Stromal cell of bone marrow (primary cell): ENCODE measurements at regions not wholly inside any gene's neighbourhood (a gene's known extent, or its start where the extent isn't known, plus 50 kb on each side); places are given as distances from the start of the nearest gene placed in this dataset.
A peak's percentile ranks its signal among the peaks of the same experiment; 100 is the strongest.

Source experiments
- DNase-seq: peaks from one replicate; pipeline ENCODE4 v3.0.0-alpha.2; 2012; ENCODE audit warnings: low read depth

- DNase-seq: no peak
Measured at GRCh38 chr11:88448131-88448670, 110.7 kb upstream of the CTSC start.

- no peak for DNase-seq
Measured at GRCh38 chr11:88447281-88447680, 109.7 kb upstream of the CTSC start.

- no peak for DNase-seq
Measured at GRCh38 chr11:88439356-88439755, 101.8 kb upstream of the CTSC start.

GRCh38 chr11:88438721-88439120 lies 101.2 kb upstream of the CTSC start:
- DNase-seq: no peak

GRCh38 chr11:88435415-88435814 lies 97.9 kb upstream of the CTSC start:
- DNase-seq: no peak

- no peak for DNase-seq
Measured at GRCh38 chr11:88434333-88434976, 96.9 kb upstream of the CTSC start.

GRCh38 chr11:88433536-88434230 lies 96.1 kb upstream of the CTSC start:
- DNase-seq: no peak

GRCh38 chr11:88431675-88432341 lies 94.3 kb upstream of the CTSC start:
- no peak for DNase-seq

- no peak for DNase-seq
Measured at GRCh38 chr11:88428959-88429358, 91.4 kb upstream of the CTSC start.

GRCh38 chr11:88427719-88428118 lies 90.2 kb upstream of the CTSC start:
- DNase-seq: no peak

- no peak for DNase-seq
Measured at GRCh38 chr11:88424881-88425280, 87.3 kb upstream of the CTSC start.

- DNase-seq: no peak
Measured at GRCh38 chr11:88421530-88421929, 84.0 kb upstream of the CTSC start.

GRCh38 chr11:88420165-88420791 lies 82.7 kb upstream of the CTSC start:
- DNase-seq: peak; percentile 67

- DNase-seq: no peak
Measured at GRCh38 chr11:88418508-88418907, 81.0 kb upstream of the CTSC start.

- DNase-seq: no peak
Measured at GRCh38 chr11:88415495-88415894, 78.0 kb upstream of the CTSC start.

- no peak for DNase-seq
Measured at GRCh38 chr11:88414981-88415413, 77.5 kb upstream of the CTSC start.

GRCh38 chr11:88414385-88414861 lies 76.9 kb upstream of the CTSC start:
- no peak for DNase-seq

GRCh38 chr11:88411265-88411664 lies 73.7 kb upstream of the CTSC start:
- peak; percentile 69 for DNase-seq

GRCh38 chr11:88410656-88411055 lies 73.1 kb upstream of the CTSC start:
- DNase-seq: no peak

- no peak for DNase-seq
Measured at GRCh38 chr11:88410056-88410455, 72.5 kb upstream of the CTSC start.

- no peak for DNase-seq
Measured at GRCh38 chr11:88406876-88407275, 69.3 kb upstream of the CTSC start.

- no peak for DNase-seq
Measured at GRCh38 chr11:88405853-88406252, 68.3 kb upstream of the CTSC start.
